PC-3 (cell line): ENCODE measurements at regions not wholly inside any gene's neighbourhood (a gene's known extent, or its start where the extent isn't known, plus 50 kb on each side); places are given as distances from the start of the nearest gene placed in this dataset.

Source experiments
- ATAC-seq: fragments of 200-7000 bp; cut with Tn5 transposase; 2 replicates; pipeline ENCODE4 v1.9.1; 2020; ENCODE audit warnings: mild to moderate bottlenecking, moderate library complexity
- BruUV-seq: library from RNA; stranded (reverse); fragments of 400-500 nt; replicated peaks from 2 replicates; lab custom pipeline; 2021; lab: Mats Ljungman, UMichigan
- CTCF ChIA-PET: fragments of 300-600 bp; sonication (Branson Sonifier 250); formaldehyde crosslinking; loops from one replicate; lab custom pipeline; 2022; ENCODE audit warnings: antibody characterized with exemption; lab: Charles Lee
- POLR2A ChIA-PET: fragments of 300-600 bp; sonication (Branson Sonifier 250); formaldehyde crosslinking; loops from one replicate; lab custom pipeline; 2022; ENCODE audit warnings: antibody characterized with exemption; ENCODE audit not compliant: unreplicated experiment; lab: Charles Lee
- DNase-seq: peaks from one replicate; pipeline ENCODE4 v3.0.0-alpha.2; 2015
- H2AFZ ChIP-seq: fragments of 300-600 bp; sonication (generic); 2 replicates; pipeline ENCODE4 v1.6.0; 2016; ENCODE audit warnings: antibody characterized with exemption, low read length
- H3F3A ChIP-seq: fragments of 300-600 bp; sonication (generic); one replicate; pipeline ENCODE4 v1.6.0; 2017; ENCODE audit warnings: antibody characterized with exemption, low read length, control low read depth, mild to moderate bottlenecking; ENCODE audit not compliant: unreplicated experiment
- H3K27ac ChIP-seq: fragments of 300-600 bp; sonication (generic); 2 replicates; pipeline ENCODE4 v1.5.1; 2016; ENCODE audit warnings: mild to moderate bottlenecking, low read length
- H3K27me3 ChIP-seq: fragments of 300-600 bp; sonication (generic); 2 replicates; pipeline ENCODE4 v1.6.1; 2016; ENCODE audit warnings: low read length, mixed read lengths
- H3K36me3 ChIP-seq: fragments of 300-600 bp; sonication (generic); 2 replicates; pipeline ENCODE4 v1.6.1; 2016; ENCODE audit warnings: low read depth, mixed run types, low read length, mixed read lengths
- H3K4me1 ChIP-seq: fragments of 300-600 bp; sonication (generic); 2 replicates; pipeline ENCODE4 v1.5.1; 2016; ENCODE audit warnings: low read length; ENCODE audit not compliant: insufficient read depth
- H3K4me2 ChIP-seq: fragments of 300-600 bp; sonication (generic); 2 replicates; pipeline ENCODE4 v1.6.0; 2016; ENCODE audit warnings: low read length
- H3K4me3 ChIP-seq: fragments of 300-600 bp; sonication (generic); 2 replicates; pipeline ENCODE4 v1.5.1; 2016; ENCODE audit warnings: mild to moderate bottlenecking, low read length, mixed read lengths
- H3K79me2 ChIP-seq: fragments of 300-600 bp; sonication (generic); 2 replicates; pipeline ENCODE4 v1.6.1; 2017; ENCODE audit warnings: low read length, mixed read lengths
- H3K9ac ChIP-seq: fragments of 300-600 bp; sonication (generic); 2 replicates; pipeline ENCODE4 v1.6.0; 2016; ENCODE audit warnings: mild to moderate bottlenecking, low read length
- H3K9me2 ChIP-seq: fragments of 300-600 bp; sonication (generic); replicated peaks from 2 replicates; pipeline ENCODE4 v1.6.1; 2016; ENCODE audit warnings: mixed run types, low read length, mixed read lengths
- H3K9me3 ChIP-seq: fragments of 300-600 bp; sonication (generic); 2 replicates; pipeline ENCODE4 v1.6.1; 2016; ENCODE audit warnings: low read length, mixed read lengths
- H4K20me1 ChIP-seq: fragments of 300-600 bp; sonication (generic); 2 replicates; pipeline ENCODE4 v1.6.1; 2016; ENCODE audit warnings: low read length, mixed read lengths
- CTCF ChIP-seq: fragments of 300-600 bp; sonication (generic); conservative IDR thresholded peaks from 2 replicates; pipeline ENCODE4 v1.5.1; 2017; ENCODE audit warnings: antibody characterized with exemption, low read depth, mild to moderate bottlenecking, low read length
- EZH2 ChIP-seq: fragments of 300-600 bp; sonication (generic); IDR thresholded peaks from one replicate; pipeline ENCODE4 v1.6.1; 2017; ENCODE audit warnings: antibody characterized with exemption, mild to moderate bottlenecking, low read length; ENCODE audit not compliant: unreplicated experiment
- EZH2phosphoT487 ChIP-seq: fragments of 300-600 bp; sonication (generic); IDR thresholded peaks from 2 replicates; pipeline ENCODE4 v1.6.1; 2018; ENCODE audit warnings: mild to moderate bottlenecking, antibody characterized with exemption, low read length, borderline replicate concordance
- intact Hi-C: fragments of 100-400 bp; cut with micrococcal nuclease; formaldehyde crosslinking; loops from 2 replicates; pipeline ENCODE4 v1.9.0; 2023

- intact Hi-C loops: no loop called here
- CTCF ChIA-PET: no interaction called here
- H3K9ac ChIP-seq: no peak overlapping the region
- no peaks in the 10 kb centered on the region for H3K79me2 ChIP-seq
- BruUV-seq: no TSS peak
- H3F3A ChIP-seq: no peaks in the 10 kb centered on the region
- TF ChIP-seq EZH2phosphoT487 (no peak), EZH2 (no peak), CTCF (no peak)
- no peak overlapping the region for H3K4me2 ChIP-seq
- POLR2A ChIA-PET: no interaction called here
- H3K36me3 ChIP-seq: no peaks in the 10 kb centered on the region
- H2AFZ ChIP-seq: no peak overlapping the region
- no peaks in the 10 kb centered on the region for H3K9me3 ChIP-seq
- no peaks in the 10 kb centered on the region for H3K4me1 ChIP-seq
- DNase-seq (no peak), ATAC-seq (no peak)
- H3K27me3 ChIP-seq: peaks cover 14% of the 10 kb centered on the region; the same call in 1 of the 2 replicates
- H3K4me3 ChIP-seq: no peak overlapping the region
- H3K9me2 ChIP-seq: no peaks in the 10 kb centered on the region
- no peak overlapping the region for H3K27ac ChIP-seq
- H4K20me1 ChIP-seq: no peaks in the 10 kb centered on the region
Measured at GRCh38 chr2:196422361-196422760, 217.2 kb upstream of the CCDC150 start.

- Histone ChIP-seq H2AFZ (no peak overlapping the region), H3K27ac (no peak overlapping the region), H3K4me2 (no peak overlapping the region), H3K4me3 (no peak overlapping the region), H3K27me3 (no peaks in the 10 kb centered on the region), H3K36me3 (no peaks in the 10 kb centered on the region), H3K9ac (no peak overlapping the region), H3K9me3 (no peaks in the 10 kb centered on the region), H3F3A (no peaks in the 10 kb centered on the region), H3K9me2 (no peaks in the 10 kb centered on the region), H3K4me1 (no peaks in the 10 kb centered on the region), H3K79me2 (no peaks in the 10 kb centered on the region), H4K20me1 (no peaks in the 10 kb centered on the region)
- no peak for TF ChIP-seq CTCF
- BruUV-seq: no TSS peak
- POLR2A ChIA-PET: no interaction called here
- CTCF ChIA-PET: no interaction called here
- no peak for DNase-seq
- intact Hi-C loops: no loop called here
- no peak for ATAC-seq
Measured at GRCh38 chr2:196426122-196426521, 213.4 kb upstream of the CCDC150 start.

GRCh38 chr2:196427986-196428634 is 211.4 kb upstream of the CCDC150 start:
- CTCF ChIA-PET: no interaction called here
- DNase-seq: no peak

More at GRCh38 chr2:196427986-196428634, 211.4 kb upstream of the CCDC150 start:
- Histone ChIP-seq H3K9ac (no peak overlapping the region), H3K36me3 (no peaks in the 10 kb centered on the region), H3K79me2 (no peaks in the 10 kb centered on the region), H3K27ac (no peak overlapping the region), H3K9me3 (no peaks in the 10 kb centered on the region), H4K20me1 (no peaks in the 10 kb centered on the region), H3K4me2 (no peak overlapping the region), H2AFZ (no peak overlapping the region), H3K27me3 (no peaks in the 10 kb centered on the region), H3K9me2 (no peaks in the 10 kb centered on the region), H3K4me1 (no peaks in the 10 kb centered on the region), H3K4me3 (no peak overlapping the region), H3F3A (no peaks in the 10 kb centered on the region)
- no peak for TF ChIP-seq CTCF
- no peak for TF ChIP-seq EZH2phosphoT487
- no peak for TF ChIP-seq EZH2
- intact Hi-C loops: no loop called here
- ATAC-seq: no peak
- BruUV-seq: no TSS peak
- POLR2A ChIA-PET: no interaction called here
